ENCODE measurements at regions not wholly inside any gene's neighbourhood (a gene's known extent, or its start where the extent isn't known, plus 50 kb on each side); places are given as distances from the start of the nearest gene placed in this dataset.

DNA sequence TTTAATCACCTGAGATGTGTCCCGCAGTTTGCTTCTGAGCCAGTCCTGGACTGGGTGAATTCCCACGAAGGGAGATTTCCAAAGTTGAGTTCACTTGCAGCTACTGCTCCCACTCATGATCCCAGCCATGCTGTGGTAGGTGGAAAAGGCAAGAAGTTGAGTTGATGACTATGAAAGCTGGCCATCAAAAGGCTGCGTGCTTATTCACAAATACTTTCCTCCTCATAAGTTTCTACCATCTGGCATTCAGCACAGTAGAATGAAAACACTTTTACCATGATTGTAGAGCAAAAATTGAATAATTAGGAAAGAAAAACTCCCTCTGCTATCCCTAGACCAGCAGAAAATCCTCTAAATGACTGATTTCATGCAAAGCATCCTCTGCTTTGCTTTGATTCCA lies 281.8 kb downstream of the INHBA start:
- Histone ChIP-seq H3K27ac (ENCODE audit: control insufficient read depth, insufficient read depth) (no peak overlapping the region), H2AFZ (ENCODE audit: control insufficient read depth, low read depth, low read length) (no peak overlapping the region), H3K9ac (ENCODE audit: control insufficient read depth, insufficient read depth, low read length) (no peak overlapping the region), H3K4me2 (ENCODE audit: control insufficient read depth, insufficient read depth) (no peak overlapping the region), H3K79me2 (ENCODE audit: control insufficient read depth, insufficient read depth, low read length) (no peaks in the 10 kb centered on the region), H4K20me1 (ENCODE audit: control insufficient read depth, insufficient read depth) (no peaks in the 10 kb centered on the region), H3K27me3 (replicated peaks in 1 of 2; ENCODE audit: control insufficient read depth in 2 of 2, insufficient read depth in 2 of 2, low read length in 1 of 2) (no peaks in the 10 kb centered on the region), H3K4me3 (no peak overlapping the region), H3K9me3 (replicated peaks; ENCODE audit: control insufficient read depth, insufficient read depth, low read length) (no peaks in the 10 kb centered on the region), H3K4me1 (ENCODE audit: control insufficient read depth, insufficient read depth, low read length) (no peaks in the 10 kb centered on the region), H3K36me3 (ENCODE audit: control insufficient read depth in 2 of 2, insufficient read depth in 2 of 2, low read length in 1 of 2) (no peaks in the 10 kb centered on the region)
- ChIA-PET SMC1A (ENCODE audit: uncharacterized antibody, unreplicated experiment) (no interaction called here), CTCF (interaction anchor here (0.6 to 1.2 kb wide), 2 partner anchors 275 to 1550 kb away, joined by 3 read pairs; no protein-coding TSS in a partner anchor), RAD21 (ENCODE audit: unreplicated experiment) (no interaction called here), POLR2A (no interaction called here)
- TF ChIP-seq, protein P1, sequence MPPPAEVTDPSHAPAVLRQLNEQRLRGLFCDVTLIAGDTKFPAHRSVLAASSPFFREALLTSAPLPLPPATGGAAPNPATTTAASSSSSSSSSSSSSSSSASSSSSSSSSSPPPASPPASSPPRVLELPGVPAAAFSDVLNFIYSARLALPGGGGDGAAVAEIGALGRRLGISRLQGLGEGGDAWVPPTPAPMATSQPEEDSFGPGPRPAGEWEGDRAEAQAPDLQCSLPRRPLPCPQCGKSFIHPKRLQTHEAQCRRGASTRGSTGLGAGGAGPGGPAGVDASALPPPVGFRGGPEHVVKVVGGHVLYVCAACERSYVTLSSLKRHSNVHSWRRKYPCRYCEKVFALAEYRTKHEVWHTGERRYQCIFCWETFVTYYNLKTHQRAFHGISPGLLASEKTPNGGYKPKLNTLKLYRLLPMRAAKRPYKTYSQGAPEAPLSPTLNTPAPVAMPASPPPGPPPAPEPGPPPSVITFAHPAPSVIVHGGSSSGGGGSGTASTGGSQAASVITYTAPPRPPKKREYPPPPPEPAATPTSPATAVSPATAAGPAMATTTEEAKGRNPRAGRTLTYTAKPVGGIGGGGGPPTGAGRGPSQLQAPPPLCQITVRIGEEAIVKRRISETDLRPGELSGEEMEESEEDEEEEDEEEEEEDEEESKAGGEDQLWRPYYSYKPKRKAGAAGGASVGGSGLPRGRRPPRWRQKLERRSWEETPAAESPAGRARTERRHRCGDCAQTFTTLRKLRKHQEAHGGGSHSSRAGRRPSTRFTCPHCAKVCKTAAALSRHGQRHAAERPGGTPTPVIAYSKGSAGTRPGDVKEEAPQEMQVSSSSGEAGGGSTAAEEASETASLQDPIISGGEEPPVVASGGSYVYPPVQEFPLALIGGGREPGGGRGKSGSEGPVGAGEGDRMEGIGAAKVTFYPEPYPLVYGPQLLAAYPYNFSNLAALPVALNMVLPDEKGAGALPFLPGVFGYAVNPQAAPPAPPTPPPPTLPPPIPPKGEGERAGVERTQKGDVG (CRISPR knock-in tag; IDR thresholded peaks at IDR 0.05) = no peak
- TF ChIP-seq SREBF2 (IDR thresholded peaks at IDR 0.05; ENCODE audit: low read length) = no peak
- no peak for TF ChIP-seq EZH2 (IDR thresholded peaks at IDR 0.05; ENCODE audit: borderline replicate concordance, control insufficient read depth, low read depth, low read length)
- no peak for TF ChIP-seq SUPT20H (IDR thresholded peaks at IDR 0.05; ENCODE audit: borderline replicate concordance, control insufficient read depth, low read depth, low read length)
- TF ChIP-seq, protein P2, sequence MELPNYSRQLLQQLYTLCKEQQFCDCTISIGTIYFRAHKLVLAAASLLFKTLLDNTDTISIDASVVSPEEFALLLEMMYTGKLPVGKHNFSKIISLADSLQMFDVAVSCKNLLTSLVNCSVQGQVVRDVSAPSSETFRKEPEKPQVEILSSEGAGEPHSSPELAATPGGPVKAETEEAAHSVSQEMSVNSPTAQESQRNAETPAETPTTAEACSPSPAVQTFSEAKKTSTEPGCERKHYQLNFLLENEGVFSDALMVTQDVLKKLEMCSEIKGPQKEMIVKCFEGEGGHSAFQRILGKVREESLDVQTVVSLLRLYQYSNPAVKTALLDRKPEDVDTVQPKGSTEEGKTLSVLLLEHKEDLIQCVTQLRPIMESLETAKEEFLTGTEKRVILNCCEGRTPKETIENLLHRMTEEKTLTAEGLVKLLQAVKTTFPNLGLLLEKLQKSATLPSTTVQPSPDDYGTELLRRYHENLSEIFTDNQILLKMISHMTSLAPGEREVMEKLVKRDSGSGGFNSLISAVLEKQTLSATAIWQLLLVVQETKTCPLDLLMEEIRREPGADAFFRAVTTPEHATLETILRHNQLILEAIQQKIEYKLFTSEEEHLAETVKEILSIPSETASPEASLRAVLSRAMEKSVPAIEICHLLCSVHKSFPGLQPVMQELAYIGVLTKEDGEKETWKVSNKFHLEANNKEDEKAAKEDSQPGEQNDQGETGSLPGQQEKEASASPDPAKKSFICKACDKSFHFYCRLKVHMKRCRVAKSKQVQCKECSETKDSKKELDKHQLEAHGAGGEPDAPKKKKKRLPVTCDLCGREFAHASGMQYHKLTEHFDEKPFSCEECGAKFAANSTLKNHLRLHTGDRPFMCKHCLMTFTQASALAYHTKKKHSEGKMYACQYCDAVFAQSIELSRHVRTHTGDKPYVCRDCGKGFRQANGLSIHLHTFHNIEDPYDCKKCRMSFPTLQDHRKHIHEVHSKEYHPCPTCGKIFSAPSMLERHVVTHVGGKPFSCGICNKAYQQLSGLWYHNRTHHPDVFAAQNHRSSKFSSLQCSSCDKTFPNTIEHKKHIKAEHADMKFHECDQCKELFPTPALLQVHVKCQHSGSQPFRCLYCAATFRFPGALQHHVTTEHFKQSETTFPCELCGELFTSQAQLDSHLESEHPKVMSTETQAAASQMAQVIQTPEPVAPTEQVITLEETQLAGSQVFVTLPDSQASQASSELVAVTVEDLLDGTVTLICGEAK (IDR thresholded peaks at IDR 0.05; ENCODE audit: borderline replicate concordance) = no peak
- WGBS (ENCODE audit: insufficient coverage, insufficient replicate concordance, low lambda C conversion rate, missing lambda C conversion rate) = 21% methylated on average over 3 of the region's 3 CpGs
- DNase-seq (ENCODE audit: low read depth, low spot score) = no peak
- no peak for FAIRE-seq
- ATAC-seq = no peak
- in situ Hi-C loops (cut with MboI) = no loop called here
- intact Hi-C loops (cut with micrococcal nuclease; ENCODE audit: unreplicated experiment) = no loop called here
- BruUV-seq (replicated peaks) = no TSS peak

Measured in GM12878 (cell line).